ENCODE measurements at regions not wholly inside any gene's neighbourhood (a gene's known extent, or its start where the extent isn't known, plus 50 kb on each side); places are given as distances from the start of the nearest gene placed in this dataset.

DNA sequence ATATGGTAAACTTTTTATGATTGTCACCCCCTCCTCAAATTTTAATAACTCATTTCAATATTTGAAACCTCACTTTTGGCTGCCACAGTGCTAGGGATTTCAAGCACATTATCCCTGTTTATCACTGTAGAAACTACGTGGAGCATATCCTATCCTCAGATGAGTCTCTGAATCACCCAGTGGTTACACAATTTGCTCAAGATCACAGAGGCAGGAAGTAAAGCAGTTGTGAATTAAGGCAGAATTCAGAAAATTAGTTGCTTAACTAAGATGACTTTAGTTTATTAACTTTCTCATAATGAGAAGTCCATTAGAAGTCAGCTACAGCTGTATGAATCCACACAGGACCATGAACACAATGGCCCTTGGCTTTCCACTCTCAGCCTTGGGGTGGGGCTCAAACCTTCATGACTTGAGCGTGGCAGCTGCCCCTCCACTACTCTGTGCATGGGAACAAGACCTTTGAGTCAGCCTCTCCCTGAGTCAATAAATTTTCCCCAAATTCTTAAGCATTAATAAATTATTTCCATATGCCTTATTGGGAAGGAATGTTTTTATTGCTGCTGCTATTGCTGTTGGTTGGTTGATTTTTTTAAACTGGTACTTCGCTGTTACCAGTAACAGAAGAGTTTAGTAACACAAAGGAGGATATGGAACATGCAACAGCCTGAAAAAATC, 369.0 kb downstream of the CBLN2 start:
- TF ChIP-seq, protein P1, sequence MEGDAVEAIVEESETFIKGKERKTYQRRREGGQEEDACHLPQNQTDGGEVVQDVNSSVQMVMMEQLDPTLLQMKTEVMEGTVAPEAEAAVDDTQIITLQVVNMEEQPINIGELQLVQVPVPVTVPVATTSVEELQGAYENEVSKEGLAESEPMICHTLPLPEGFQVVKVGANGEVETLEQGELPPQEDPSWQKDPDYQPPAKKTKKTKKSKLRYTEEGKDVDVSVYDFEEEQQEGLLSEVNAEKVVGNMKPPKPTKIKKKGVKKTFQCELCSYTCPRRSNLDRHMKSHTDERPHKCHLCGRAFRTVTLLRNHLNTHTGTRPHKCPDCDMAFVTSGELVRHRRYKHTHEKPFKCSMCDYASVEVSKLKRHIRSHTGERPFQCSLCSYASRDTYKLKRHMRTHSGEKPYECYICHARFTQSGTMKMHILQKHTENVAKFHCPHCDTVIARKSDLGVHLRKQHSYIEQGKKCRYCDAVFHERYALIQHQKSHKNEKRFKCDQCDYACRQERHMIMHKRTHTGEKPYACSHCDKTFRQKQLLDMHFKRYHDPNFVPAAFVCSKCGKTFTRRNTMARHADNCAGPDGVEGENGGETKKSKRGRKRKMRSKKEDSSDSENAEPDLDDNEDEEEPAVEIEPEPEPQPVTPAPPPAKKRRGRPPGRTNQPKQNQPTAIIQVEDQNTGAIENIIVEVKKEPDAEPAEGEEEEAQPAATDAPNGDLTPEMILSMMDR (IDR thresholded peaks at IDR 0.05; ENCODE audit: low read depth, low read length): no peak
- no peak for TF ChIP-seq POLR2A (IDR thresholded peaks at IDR 0.05; ENCODE audit: extremely low read depth, insufficient read length)
- TF ChIP-seq MAX (IDR thresholded peaks at IDR 0.05; ENCODE audit: low read depth, low read length): no peak
- TF ChIP-seq MYC (IDR thresholded peaks at IDR 0.05; ENCODE audit: low read depth, low read length): no peak

All from NB4 (cell line).